ENCODE measurements at regions not wholly inside any gene's neighbourhood (a gene's known extent, or its start where the extent isn't known, plus 50 kb on each side); places are given as distances from the start of the nearest gene placed in this dataset.

GRCh38 chr7:46669028-46669427 is 748.0 kb upstream of the IGFBP3 start:
- TF ChIP-seq, protein P1, sequence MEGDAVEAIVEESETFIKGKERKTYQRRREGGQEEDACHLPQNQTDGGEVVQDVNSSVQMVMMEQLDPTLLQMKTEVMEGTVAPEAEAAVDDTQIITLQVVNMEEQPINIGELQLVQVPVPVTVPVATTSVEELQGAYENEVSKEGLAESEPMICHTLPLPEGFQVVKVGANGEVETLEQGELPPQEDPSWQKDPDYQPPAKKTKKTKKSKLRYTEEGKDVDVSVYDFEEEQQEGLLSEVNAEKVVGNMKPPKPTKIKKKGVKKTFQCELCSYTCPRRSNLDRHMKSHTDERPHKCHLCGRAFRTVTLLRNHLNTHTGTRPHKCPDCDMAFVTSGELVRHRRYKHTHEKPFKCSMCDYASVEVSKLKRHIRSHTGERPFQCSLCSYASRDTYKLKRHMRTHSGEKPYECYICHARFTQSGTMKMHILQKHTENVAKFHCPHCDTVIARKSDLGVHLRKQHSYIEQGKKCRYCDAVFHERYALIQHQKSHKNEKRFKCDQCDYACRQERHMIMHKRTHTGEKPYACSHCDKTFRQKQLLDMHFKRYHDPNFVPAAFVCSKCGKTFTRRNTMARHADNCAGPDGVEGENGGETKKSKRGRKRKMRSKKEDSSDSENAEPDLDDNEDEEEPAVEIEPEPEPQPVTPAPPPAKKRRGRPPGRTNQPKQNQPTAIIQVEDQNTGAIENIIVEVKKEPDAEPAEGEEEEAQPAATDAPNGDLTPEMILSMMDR (IDR thresholded peaks at IDR 0.05): no peak
- no peak for TF ChIP-seq POLR2A (IDR thresholded peaks at IDR 0.05)

All from adrenal gland (tissue), 5 donors.